Tibial nerve (tissue), 4 donors: ENCODE measurements at regions not wholly inside any gene's neighbourhood (a gene's known extent, or its start where the extent isn't known, plus 50 kb on each side); places are given as distances from the start of the nearest gene placed in this dataset.

Source experiments
- EP300 ChIP-seq, 2 donors: sonication (generic); formaldehyde crosslinking; IDR thresholded peaks; one replicate each; pipeline ENCODE4 v1.6.1; 2017; ENCODE audit warnings: antibody characterized with exemption in 2 of 2, mild to moderate bottlenecking in 1 of 2
- TF ChIP-seq, protein P1 (sequence below), 5 experiments: fragments of 200-600 bp in 3 of 5; fragments of 450-650 bp in 2 of 5; sonication (generic) in 3 of 5; IDR thresholded peaks; one replicate each; pipeline ENCODE4 v1.5.1; 2016 to 2019; ENCODE audit warnings: antibody characterized with exemption in 5 of 5, mild to moderate bottlenecking in 3 of 5, moderate library complexity in 2 of 5

DNA sequence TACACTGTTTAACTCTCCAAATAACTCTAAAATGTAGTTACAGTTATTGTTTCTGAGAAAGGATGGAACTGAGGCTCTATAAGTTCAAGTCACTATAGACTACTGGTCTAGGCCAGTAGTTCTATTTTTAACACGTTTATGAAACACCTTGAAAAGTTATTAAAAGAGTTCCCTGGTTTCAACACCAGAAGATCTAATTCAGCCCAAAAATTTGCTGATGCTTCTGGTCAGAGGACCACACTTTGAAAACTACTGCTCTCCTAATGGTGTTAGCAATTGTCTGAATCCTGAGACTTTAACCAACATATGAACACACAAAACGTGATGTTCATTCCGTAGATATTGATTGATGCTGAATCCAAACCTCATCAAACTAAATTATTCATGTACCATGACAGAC lies 658.6 kb upstream of the STEAP1 start:
- TF ChIP-seq, protein P1, sequence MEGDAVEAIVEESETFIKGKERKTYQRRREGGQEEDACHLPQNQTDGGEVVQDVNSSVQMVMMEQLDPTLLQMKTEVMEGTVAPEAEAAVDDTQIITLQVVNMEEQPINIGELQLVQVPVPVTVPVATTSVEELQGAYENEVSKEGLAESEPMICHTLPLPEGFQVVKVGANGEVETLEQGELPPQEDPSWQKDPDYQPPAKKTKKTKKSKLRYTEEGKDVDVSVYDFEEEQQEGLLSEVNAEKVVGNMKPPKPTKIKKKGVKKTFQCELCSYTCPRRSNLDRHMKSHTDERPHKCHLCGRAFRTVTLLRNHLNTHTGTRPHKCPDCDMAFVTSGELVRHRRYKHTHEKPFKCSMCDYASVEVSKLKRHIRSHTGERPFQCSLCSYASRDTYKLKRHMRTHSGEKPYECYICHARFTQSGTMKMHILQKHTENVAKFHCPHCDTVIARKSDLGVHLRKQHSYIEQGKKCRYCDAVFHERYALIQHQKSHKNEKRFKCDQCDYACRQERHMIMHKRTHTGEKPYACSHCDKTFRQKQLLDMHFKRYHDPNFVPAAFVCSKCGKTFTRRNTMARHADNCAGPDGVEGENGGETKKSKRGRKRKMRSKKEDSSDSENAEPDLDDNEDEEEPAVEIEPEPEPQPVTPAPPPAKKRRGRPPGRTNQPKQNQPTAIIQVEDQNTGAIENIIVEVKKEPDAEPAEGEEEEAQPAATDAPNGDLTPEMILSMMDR (IDR thresholded peaks at IDR 0.05): no peak
- TF ChIP-seq EP300 (IDR thresholded peaks at IDR 0.05): no peak
